WTC11 (cell line): ENCODE measurements at regions not wholly inside any gene's neighbourhood (a gene's known extent, or its start where the extent isn't known, plus 50 kb on each side); places are given as distances from the start of the nearest gene placed in this dataset.

ENCODE experiments used
- ATAC-seq: fragments of 200-7000 bp; cut with Tn5 transposase; 2 replicates; pipeline ENCODE4 v1.10.0; 2021; ENCODE audit warnings: mild to moderate bottlenecking, moderate library complexity
- CTCF ChIA-PET: fragments of 300-600 bp; sonication (Branson Sonifier 250); formaldehyde crosslinking; loops from one replicate; lab custom pipeline; 2021; ENCODE audit warnings: antibody characterized with exemption; lab: Charles Lee
- POLR2A ChIA-PET: fragments of 350-600 bp; sonication (Branson Sonifier 250); formaldehyde crosslinking; loops from one replicate; lab custom pipeline; 2021; ENCODE audit warnings: antibody characterized with exemption; lab: Charles Lee
- DNase-seq: peaks from one replicate; pipeline ENCODE4 v3.0.0; 2021; ENCODE audit warnings: low spot score
- H3K27ac Mint-ChIP-seq: 2 replicates; pipeline ENCODE4 v1.8.0; 2021; ENCODE audit warnings: mixed read lengths
- H3K27me3 Mint-ChIP-seq: 2 replicates; pipeline ENCODE4 v1.8.0; 2021; ENCODE audit warnings: low read depth, mild to moderate bottlenecking, moderate library complexity, mixed read lengths
- H3K36me3 Mint-ChIP-seq: 2 replicates; pipeline ENCODE4 v1.8.0; 2021; ENCODE audit warnings: mixed read lengths
- H3K4me1 Mint-ChIP-seq: 2 replicates; pipeline ENCODE4 v1.8.0; 2022; ENCODE audit warnings: mixed read lengths
- H3K4me3 Mint-ChIP-seq: 2 replicates; pipeline ENCODE4 v1.8.0; 2021; ENCODE audit warnings: mild to moderate bottlenecking, moderate library complexity, mixed read lengths
- H3K9me3 Mint-ChIP-seq: 2 replicates; pipeline ENCODE4 v1.8.0; 2021; ENCODE audit warnings: mixed read lengths
- FOXK1 ChIP-seq: sonication (generic); formaldehyde crosslinking; IDR thresholded peaks from 2 replicates; pipeline ENCODE4 v1.8.0; 2022; ENCODE audit warnings: mild to moderate bottlenecking, moderate library complexity, missing genetic modification reagents
- KAT7 ChIP-seq: sonication (generic); formaldehyde crosslinking; IDR thresholded peaks from 2 replicates; pipeline ENCODE4 v1.8.1; 2023; ENCODE audit warnings: missing genetic modification reagents, mild to moderate bottlenecking, borderline replicate concordance
- MYBL2 ChIP-seq: sonication (generic); formaldehyde crosslinking; IDR thresholded peaks from 2 replicates; pipeline ENCODE4 v1.8.1; 2023; ENCODE audit warnings: mild to moderate bottlenecking, moderate library complexity, missing genetic modification reagents
- NFATC4 ChIP-seq: fragments of 250-450 bp; sonication (Bioruptor Pico); IDR thresholded peaks from 2 replicates; pipeline ENCODE4 v1.9.0; 2021; ENCODE audit warnings: mild to moderate bottlenecking
- RORB ChIP-seq: fragments of 250-450 bp; sonication (Bioruptor Pico); IDR thresholded peaks from 2 replicates; pipeline ENCODE4 v1.9.0; 2021; ENCODE audit warnings: mild to moderate bottlenecking
- ZNF671 ChIP-seq: fragments of 250-450 bp; sonication (Bioruptor Pico); IDR thresholded peaks from 2 replicates; pipeline ENCODE4 v1.8.0; 2021; ENCODE audit warnings: mild to moderate bottlenecking
- TF ChIP-seq, protein P1 (sequence below): sonication (generic); formaldehyde crosslinking; IDR thresholded peaks from 2 replicates; pipeline ENCODE4 v1.8.1; 2022; ENCODE audit warnings: mild to moderate bottlenecking, missing genetic modification reagents, moderate library complexity, borderline replicate concordance
- TF ChIP-seq, protein P2 (sequence below): sonication (generic); formaldehyde crosslinking; IDR thresholded peaks from 2 replicates; pipeline ENCODE4 v1.8.0; 2022; ENCODE audit warnings: mild to moderate bottlenecking, missing genetic modification reagents
- TF ChIP-seq, protein P3 (sequence below): fragments of 250-450 bp; sonication (Bioruptor Pico); IDR thresholded peaks from 2 replicates; pipeline ENCODE4 v1.9.0; 2021; ENCODE audit warnings: mild to moderate bottlenecking
- TF ChIP-seq, protein P4 (sequence below): sonication (generic); formaldehyde crosslinking; IDR thresholded peaks from 2 replicates; pipeline ENCODE4 v1.8.1; 2022; ENCODE audit warnings: missing genetic modification reagents, borderline replicate concordance
- TF ChIP-seq, protein P5 (sequence below): sonication (generic); formaldehyde crosslinking; IDR thresholded peaks from 2 replicates; pipeline ENCODE4 v1.8.0; 2023; ENCODE audit warnings: missing genetic modification reagents, mild to moderate bottlenecking, borderline replicate concordance
- TF ChIP-seq, protein P6 (sequence below): sonication (generic); formaldehyde crosslinking; IDR thresholded peaks from 2 replicates; pipeline ENCODE4 v1.8.1; 2022; ENCODE audit warnings: mild to moderate bottlenecking, moderate library complexity, missing genetic modification reagents
- TF ChIP-seq, protein P7 (sequence below): sonication (generic); formaldehyde crosslinking; IDR thresholded peaks from 2 replicates; pipeline ENCODE4 v1.8.1; 2022; ENCODE audit warnings: low read depth, missing genetic modification reagents, borderline replicate concordance
- TF ChIP-seq, protein P8 (sequence below): sonication (generic); formaldehyde crosslinking; IDR thresholded peaks from 2 replicates; pipeline ENCODE4 v1.8.0; 2022; ENCODE audit warnings: mild to moderate bottlenecking, missing genetic modification reagents
- TF ChIP-seq, protein P9 (sequence below): sonication (generic); formaldehyde crosslinking; IDR thresholded peaks from 2 replicates; pipeline ENCODE4 v1.8.0; 2022; ENCODE audit warnings: missing genetic modification reagents
- TF ChIP-seq, protein P10 (sequence below): sonication (generic); formaldehyde crosslinking; IDR thresholded peaks from 2 replicates; pipeline ENCODE4 v1.8.1; 2023; ENCODE audit warnings: mild to moderate bottlenecking, missing genetic modification reagents

DNA sequence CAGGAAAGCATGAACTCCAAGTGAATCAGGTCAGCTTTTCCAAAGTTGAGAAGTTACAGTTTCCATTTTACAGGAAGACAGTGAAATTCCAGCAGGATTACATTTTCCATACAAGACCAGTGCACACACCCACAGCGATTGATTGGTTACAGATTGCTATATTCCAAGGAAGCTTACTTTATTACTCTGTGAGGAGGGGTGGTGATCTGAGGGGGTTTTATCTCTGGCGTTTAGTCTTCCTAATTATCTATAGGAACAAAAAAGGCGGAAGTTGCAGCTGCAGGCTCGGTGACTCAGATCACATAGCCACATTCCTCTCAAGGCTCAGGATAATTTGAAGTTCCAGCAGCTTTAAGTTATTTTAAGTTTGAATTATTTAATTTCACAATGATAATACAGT, 450.4 kb upstream of the NMUR2 start:
- no peaks in the 10 kb centered on the region for H3K36me3 Mint-ChIP-seq
- peaks cover 34% of the 10 kb centered on the region for H3K4me1 Mint-ChIP-seq
- no peak for DNase-seq
- POLR2A ChIA-PET, result no interaction called here
- H3K27me3 Mint-ChIP-seq, result no peaks in the 10 kb centered on the region; the same call in 1 of the 2 replicates
- H3K4me3 Mint-ChIP-seq, result no peak overlapping the region
- peaks cover 5% of the 10 kb centered on the region for H3K9me3 Mint-ChIP-seq
- ATAC-seq, result no peak; the same call in 1 of the 2 replicates
- no peak overlapping the region for H3K27ac Mint-ChIP-seq
- CTCF ChIA-PET, result interaction anchor here (0.8 to 1.2 kb wide), 2 partner anchors 292 to 295 kb away, joined by 3 read pairs; no protein-coding TSS in a partner anchor
- TF ChIP-seq, protein P1, sequence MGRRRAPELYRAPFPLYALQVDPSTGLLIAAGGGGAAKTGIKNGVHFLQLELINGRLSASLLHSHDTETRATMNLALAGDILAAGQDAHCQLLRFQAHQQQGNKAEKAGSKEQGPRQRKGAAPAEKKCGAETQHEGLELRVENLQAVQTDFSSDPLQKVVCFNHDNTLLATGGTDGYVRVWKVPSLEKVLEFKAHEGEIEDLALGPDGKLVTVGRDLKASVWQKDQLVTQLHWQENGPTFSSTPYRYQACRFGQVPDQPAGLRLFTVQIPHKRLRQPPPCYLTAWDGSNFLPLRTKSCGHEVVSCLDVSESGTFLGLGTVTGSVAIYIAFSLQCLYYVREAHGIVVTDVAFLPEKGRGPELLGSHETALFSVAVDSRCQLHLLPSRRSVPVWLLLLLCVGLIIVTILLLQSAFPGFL (CRISPR knock-in tag), result no peak
- TF ChIP-seq RORB (CRISPR knock-in tag), result no peak
- TF ChIP-seq, protein P2, sequence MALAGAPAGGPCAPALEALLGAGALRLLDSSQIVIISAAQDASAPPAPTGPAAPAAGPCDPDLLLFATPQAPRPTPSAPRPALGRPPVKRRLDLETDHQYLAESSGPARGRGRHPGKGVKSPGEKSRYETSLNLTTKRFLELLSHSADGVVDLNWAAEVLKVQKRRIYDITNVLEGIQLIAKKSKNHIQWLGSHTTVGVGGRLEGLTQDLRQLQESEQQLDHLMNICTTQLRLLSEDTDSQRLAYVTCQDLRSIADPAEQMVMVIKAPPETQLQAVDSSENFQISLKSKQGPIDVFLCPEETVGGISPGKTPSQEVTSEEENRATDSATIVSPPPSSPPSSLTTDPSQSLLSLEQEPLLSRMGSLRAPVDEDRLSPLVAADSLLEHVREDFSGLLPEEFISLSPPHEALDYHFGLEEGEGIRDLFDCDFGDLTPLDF (CRISPR knock-in tag), result no peak
- TF ChIP-seq, protein P3, sequence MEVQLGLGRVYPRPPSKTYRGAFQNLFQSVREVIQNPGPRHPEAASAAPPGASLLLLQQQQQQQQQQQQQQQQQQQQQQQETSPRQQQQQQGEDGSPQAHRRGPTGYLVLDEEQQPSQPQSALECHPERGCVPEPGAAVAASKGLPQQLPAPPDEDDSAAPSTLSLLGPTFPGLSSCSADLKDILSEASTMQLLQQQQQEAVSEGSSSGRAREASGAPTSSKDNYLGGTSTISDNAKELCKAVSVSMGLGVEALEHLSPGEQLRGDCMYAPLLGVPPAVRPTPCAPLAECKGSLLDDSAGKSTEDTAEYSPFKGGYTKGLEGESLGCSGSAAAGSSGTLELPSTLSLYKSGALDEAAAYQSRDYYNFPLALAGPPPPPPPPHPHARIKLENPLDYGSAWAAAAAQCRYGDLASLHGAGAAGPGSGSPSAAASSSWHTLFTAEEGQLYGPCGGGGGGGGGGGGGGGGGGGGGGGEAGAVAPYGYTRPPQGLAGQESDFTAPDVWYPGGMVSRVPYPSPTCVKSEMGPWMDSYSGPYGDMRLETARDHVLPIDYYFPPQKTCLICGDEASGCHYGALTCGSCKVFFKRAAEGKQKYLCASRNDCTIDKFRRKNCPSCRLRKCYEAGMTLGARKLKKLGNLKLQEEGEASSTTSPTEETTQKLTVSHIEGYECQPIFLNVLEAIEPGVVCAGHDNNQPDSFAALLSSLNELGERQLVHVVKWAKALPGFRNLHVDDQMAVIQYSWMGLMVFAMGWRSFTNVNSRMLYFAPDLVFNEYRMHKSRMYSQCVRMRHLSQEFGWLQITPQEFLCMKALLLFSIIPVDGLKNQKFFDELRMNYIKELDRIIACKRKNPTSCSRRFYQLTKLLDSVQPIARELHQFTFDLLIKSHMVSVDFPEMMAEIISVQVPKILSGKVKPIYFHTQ (CRISPR knock-in tag), result no peak
- TF ChIP-seq ZNF671 (CRISPR knock-in tag), result no peak
- TF ChIP-seq, protein P4, sequence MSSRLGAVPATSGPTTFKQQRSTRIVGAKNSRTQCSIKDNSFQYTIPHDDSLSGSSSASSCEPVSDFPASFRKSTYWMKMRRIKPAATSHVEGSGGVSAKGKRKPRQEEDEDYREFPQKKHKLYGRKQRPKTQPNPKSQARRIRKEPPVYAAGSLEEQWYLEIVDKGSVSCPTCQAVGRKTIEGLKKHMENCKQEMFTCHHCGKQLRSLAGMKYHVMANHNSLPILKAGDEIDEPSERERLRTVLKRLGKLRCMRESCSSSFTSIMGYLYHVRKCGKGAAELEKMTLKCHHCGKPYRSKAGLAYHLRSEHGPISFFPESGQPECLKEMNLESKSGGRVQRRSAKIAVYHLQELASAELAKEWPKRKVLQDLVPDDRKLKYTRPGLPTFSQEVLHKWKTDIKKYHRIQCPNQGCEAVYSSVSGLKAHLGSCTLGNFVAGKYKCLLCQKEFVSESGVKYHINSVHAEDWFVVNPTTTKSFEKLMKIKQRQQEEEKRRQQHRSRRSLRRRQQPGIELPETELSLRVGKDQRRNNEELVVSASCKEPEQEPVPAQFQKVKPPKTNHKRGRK (CRISPR knock-in tag), result no peak
- TF ChIP-seq FOXK1 (CRISPR knock-in tag), result no peak
- TF ChIP-seq, protein P5, sequence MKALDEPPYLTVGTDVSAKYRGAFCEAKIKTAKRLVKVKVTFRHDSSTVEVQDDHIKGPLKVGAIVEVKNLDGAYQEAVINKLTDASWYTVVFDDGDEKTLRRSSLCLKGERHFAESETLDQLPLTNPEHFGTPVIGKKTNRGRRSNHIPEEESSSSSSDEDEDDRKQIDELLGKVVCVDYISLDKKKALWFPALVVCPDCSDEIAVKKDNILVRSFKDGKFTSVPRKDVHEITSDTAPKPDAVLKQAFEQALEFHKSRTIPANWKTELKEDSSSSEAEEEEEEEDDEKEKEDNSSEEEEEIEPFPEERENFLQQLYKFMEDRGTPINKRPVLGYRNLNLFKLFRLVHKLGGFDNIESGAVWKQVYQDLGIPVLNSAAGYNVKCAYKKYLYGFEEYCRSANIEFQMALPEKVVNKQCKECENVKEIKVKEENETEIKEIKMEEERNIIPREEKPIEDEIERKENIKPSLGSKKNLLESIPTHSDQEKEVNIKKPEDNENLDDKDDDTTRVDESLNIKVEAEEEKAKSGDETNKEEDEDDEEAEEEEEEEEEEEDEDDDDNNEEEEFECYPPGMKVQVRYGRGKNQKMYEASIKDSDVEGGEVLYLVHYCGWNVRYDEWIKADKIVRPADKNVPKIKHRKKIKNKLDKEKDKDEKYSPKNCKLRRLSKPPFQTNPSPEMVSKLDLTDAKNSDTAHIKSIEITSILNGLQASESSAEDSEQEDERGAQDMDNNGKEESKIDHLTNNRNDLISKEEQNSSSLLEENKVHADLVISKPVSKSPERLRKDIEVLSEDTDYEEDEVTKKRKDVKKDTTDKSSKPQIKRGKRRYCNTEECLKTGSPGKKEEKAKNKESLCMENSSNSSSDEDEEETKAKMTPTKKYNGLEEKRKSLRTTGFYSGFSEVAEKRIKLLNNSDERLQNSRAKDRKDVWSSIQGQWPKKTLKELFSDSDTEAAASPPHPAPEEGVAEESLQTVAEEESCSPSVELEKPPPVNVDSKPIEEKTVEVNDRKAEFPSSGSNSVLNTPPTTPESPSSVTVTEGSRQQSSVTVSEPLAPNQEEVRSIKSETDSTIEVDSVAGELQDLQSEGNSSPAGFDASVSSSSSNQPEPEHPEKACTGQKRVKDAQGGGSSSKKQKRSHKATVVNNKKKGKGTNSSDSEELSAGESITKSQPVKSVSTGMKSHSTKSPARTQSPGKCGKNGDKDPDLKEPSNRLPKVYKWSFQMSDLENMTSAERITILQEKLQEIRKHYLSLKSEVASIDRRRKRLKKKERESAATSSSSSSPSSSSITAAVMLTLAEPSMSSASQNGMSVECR (CRISPR knock-in tag), result no peak
- no peak for TF ChIP-seq MYBL2 (CRISPR knock-in tag)
- TF ChIP-seq, protein P6, sequence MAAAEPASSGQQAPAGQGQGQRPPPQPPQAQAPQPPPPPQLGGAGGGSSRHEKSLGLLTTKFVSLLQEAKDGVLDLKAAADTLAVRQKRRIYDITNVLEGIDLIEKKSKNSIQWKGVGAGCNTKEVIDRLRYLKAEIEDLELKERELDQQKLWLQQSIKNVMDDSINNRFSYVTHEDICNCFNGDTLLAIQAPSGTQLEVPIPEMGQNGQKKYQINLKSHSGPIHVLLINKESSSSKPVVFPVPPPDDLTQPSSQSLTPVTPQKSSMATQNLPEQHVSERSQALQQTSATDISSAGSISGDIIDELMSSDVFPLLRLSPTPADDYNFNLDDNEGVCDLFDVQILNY, result no peak
- no peak for TF ChIP-seq KAT7
- TF ChIP-seq, protein P7, sequence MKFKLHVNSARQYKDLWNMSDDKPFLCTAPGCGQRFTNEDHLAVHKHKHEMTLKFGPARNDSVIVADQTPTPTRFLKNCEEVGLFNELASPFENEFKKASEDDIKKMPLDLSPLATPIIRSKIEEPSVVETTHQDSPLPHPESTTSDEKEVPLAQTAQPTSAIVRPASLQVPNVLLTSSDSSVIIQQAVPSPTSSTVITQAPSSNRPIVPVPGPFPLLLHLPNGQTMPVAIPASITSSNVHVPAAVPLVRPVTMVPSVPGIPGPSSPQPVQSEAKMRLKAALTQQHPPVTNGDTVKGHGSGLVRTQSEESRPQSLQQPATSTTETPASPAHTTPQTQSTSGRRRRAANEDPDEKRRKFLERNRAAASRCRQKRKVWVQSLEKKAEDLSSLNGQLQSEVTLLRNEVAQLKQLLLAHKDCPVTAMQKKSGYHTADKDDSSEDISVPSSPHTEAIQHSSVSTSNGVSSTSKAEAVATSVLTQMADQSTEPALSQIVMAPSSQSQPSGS (CRISPR knock-in tag), result no peak
- TF ChIP-seq, protein P8, sequence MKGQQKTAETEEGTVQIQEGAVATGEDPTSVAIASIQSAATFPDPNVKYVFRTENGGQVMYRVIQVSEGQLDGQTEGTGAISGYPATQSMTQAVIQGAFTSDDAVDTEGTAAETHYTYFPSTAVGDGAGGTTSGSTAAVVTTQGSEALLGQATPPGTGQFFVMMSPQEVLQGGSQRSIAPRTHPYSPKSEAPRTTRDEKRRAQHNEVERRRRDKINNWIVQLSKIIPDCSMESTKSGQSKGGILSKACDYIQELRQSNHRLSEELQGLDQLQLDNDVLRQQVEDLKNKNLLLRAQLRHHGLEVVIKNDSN (CRISPR knock-in tag), result no peak
- no peak for TF ChIP-seq NFATC4 (CRISPR knock-in tag)
- TF ChIP-seq, protein P9, sequence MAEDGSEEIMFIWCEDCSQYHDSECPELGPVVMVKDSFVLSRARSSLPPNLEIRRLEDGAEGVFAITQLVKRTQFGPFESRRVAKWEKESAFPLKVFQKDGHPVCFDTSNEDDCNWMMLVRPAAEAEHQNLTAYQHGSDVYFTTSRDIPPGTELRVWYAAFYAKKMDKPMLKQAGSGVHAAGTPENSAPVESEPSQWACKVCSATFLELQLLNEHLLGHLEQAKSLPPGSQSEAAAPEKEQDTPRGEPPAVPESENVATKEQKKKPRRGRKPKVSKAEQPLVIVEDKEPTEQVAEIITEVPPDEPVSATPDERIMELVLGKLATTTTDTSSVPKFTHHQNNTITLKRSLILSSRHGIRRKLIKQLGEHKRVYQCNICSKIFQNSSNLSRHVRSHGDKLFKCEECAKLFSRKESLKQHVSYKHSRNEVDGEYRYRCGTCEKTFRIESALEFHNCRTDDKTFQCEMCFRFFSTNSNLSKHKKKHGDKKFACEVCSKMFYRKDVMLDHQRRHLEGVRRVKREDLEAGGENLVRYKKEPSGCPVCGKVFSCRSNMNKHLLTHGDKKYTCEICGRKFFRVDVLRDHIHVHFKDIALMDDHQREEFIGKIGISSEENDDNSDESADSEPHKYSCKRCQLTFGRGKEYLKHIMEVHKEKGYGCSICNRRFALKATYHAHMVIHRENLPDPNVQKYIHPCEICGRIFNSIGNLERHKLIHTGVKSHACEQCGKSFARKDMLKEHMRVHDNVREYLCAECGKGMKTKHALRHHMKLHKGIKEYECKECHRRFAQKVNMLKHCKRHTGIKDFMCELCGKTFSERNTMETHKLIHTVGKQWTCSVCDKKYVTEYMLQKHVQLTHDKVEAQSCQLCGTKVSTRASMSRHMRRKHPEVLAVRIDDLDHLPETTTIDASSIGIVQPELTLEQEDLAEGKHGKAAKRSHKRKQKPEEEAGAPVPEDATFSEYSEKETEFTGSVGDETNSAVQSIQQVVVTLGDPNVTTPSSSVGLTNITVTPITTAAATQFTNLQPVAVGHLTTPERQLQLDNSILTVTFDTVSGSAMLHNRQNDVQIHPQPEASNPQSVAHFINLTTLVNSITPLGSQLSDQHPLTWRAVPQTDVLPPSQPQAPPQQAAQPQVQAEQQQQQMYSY (CRISPR knock-in tag), result no peak
- TF ChIP-seq, protein P10, sequence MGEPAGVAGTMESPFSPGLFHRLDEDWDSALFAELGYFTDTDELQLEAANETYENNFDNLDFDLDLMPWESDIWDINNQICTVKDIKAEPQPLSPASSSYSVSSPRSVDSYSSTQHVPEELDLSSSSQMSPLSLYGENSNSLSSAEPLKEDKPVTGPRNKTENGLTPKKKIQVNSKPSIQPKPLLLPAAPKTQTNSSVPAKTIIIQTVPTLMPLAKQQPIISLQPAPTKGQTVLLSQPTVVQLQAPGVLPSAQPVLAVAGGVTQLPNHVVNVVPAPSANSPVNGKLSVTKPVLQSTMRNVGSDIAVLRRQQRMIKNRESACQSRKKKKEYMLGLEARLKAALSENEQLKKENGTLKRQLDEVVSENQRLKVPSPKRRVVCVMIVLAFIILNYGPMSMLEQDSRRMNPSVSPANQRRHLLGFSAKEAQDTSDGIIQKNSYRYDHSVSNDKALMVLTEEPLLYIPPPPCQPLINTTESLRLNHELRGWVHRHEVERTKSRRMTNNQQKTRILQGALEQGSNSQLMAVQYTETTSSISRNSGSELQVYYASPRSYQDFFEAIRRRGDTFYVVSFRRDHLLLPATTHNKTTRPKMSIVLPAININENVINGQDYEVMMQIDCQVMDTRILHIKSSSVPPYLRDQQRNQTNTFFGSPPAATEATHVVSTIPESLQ, result no peak
